GM11168 (cell line): ENCODE measurements at regions not wholly inside any gene's neighbourhood (a gene's known extent, or its start where the extent isn't known, plus 50 kb on each side); places are given as distances from the start of the nearest gene placed in this dataset.

Experiments
- in situ Hi-C: fragments of 300-500 bp; cut with MboI; formaldehyde crosslinking; loops from one replicate; pipeline ENCODE4 v1.12.0; 2022; ENCODE audit warnings: low sequenced_read_pairs; ENCODE audit not compliant: unreplicated experiment

DNA sequence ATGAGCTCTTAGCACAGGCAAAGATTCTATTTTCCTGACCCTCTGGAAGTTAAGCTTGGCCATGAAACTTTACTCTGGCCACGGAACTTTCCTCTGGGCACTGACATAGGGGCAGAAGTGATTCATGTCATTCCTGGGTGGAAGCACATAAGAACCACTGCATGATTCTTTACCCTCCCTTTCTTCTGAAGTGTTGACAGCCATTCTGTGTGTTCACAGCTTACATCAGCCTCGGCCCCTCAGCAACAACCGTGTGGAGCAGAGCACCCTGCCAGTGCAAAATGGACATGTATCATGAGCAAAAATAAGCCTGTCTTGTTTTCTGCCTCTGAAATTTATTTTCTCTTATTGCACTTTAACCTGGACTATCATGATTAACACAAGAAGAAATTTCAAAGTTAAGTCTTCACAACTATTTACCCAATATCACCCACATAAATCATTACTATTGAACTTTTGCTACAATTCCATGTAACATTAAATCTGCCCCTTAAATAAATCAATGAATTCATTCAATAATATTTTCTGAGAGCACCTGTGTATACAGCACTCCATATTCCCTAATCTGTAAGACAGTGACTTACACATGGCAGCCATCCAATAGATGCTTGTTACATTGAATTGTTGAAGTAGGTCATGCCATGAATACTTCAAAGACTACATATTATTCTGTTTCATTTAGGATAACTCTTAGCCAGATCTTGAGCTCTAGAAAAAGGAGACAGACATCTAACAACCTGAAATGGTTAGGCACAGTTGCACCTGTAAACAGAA, 531.9 kb downstream of the IRS1 start:
- in situ Hi-C loops: no loop called here

DNA sequence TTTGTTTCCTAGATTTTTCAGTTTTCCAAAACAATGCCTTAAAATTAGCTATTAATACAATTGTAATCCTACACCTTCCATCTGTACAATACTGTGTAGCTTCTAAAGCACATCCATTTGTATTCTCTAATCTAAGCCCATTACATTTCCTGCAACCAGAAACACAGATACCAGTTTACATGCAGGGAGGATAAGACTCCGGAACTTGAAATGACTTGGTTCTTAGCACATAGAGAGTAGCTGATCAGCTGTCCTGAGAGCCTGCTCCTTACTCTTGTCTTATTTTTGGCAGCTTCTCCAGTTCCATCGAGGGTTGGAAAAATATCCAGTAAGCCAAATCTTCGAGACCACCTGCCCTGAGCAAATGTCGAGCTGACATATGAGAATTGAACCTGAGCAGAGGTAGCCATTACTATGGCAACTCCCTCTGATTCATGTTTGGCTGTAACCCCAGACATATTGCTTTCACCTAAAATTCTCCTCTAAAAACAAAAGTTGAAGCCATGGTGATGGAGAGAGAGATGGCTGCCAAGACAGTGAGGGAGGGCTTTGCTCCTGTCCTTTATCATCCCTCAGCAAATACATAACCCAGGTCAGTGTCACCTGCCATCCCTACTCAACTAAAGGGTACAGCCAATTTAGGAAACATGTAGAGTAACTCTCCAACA, 542.8 kb downstream of the IRS1 start:
- in situ Hi-C loops: no loop called here

GRCh38 chr2:226256237-226256636, 543.4 kb downstream of the IRS1 start:
- in situ Hi-C loops: no loop called here

- in situ Hi-C loops: no loop called here
Observed at GRCh38 chr2:226251661-226252060, 548.0 kb downstream of the IRS1 start.

DNA sequence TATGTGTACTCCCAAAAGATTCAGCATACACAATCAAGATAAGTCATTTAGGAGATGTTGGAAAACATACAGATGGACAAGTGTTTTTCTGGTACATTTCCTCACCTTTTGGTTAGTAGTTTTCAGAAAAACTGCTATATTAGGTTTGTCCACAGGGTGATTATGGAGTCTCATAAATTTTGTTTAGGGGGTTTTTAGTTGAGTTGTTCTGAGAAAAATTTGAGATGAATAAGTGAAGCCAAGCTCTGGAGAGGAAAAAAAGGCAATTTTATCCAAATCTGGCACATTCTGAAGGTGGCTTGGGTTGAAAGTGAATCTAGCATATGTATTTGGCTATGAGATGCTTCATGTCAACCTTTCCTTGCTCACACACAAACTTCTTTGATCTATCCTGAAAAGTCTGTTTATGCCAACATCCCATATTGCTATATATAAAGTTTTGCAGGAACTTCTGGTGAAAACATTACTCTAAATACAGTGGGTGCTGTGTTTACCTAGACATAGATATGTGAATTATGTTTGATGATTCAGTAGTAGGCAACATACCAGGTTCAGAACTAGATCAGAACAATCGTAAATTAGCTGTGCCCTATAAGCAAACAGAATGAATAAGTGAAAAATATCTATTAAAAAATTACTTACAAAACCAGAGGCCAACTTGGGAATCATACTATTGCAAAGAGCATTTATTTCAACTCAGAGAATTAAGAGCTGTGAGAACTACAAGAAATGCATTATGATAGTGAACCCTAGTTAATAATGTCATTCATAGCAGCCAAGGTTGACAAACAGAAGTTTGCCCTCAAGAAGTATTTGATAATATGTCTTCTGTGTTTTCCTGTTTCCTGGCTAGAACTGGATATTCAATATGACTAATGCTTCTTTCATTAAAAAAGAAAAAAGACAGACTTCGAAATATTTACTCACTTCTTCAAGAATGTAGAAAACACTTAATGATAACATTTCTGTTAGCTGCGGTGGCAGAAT, 552.0 kb downstream of the IRS1 start:
- in situ Hi-C loops: loop anchor here (25.0 kb wide), 1 partner anchor 740 kb away; no protein-coding TSS in a partner anchor

DNA sequence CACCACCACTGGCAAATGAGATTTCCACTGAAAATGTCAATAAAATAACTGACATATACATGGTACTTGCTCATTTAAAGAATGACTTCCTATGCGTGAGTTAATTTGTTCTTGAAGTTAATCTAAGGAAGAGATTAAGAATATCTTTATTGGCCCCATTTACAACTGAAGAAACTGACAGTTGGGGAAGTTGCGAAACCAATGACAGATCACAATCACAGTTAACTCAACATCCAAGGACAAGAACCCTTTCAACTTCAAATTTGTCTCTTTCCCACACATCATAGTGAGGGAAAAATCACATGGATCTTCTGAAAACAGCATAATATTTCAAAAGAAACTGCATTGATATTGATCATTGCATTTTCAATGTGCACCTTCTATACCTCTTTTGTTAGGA, 565.4 kb downstream of the IRS1 start:
- in situ Hi-C loops: loop anchor here (25.0 kb wide), 1 partner anchor 753 kb away; no protein-coding TSS in a partner anchor

DNA sequence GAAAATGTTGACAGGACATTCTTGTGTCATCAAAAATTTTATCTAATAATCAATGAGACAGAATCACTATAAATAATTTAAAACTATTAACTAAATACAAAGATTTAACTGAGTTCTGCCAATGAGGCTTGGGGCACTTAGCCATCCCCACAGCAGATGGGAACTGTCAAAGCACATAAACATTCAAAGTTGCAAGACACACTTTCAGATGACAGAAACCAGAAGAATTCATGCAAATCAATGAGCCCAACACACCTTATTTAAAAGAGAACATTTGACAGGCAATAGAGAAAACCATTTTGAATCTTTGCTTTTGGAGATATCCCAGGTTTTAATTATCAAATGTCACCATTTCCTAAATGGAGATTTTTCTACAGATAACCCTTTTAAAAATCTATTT, 566.2 kb downstream of the IRS1 start:
- in situ Hi-C loops: loop anchor here (25.0 kb wide), 1 partner anchor 754 kb away; no protein-coding TSS in a partner anchor

DNA sequence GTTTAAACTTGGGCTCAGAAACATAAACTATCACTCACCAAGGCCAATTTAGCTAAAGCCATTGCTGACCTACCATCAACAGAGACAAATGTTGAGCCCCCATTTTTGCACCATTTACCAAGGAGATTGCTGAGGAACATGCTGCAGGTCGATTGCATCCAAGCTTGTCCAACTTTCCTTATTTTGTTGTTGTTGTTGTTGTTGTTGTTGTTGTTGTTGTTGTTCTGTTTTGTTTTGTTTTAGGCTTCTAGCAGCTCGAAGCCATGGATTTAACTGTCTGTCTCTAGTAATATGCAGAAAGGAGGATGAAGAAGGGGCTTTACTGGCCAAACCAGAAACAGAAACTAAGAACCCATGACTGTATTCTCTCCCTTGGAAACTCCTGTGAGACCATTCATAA, 571.5 kb downstream of the IRS1 start:
- in situ Hi-C loops: loop anchor here (25.0 kb wide), 1 partner anchor 759 kb away; no protein-coding TSS in a partner anchor

DNA sequence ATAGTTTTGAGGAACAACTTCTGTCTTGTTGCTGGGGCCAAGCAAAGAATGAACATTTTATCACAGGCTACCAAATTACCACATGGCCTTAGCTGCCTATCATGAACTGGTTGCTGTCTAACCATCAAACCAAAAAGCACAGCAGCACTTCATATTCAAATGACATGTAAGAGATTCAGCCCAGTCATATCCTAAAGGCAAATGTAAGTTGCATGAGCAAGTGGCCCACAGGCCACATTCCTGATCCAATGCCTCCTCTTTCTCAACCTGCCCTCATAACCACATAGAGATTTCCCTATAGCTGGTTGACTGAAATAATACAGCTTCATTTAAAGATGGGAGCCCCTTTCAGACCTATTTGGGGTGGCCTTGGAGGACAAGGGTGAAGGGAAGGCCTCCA, 572.3 kb downstream of the IRS1 start:
- in situ Hi-C loops: loop anchor here (25.0 kb wide), 1 partner anchor 760 kb away; no protein-coding TSS in a partner anchor

DNA sequence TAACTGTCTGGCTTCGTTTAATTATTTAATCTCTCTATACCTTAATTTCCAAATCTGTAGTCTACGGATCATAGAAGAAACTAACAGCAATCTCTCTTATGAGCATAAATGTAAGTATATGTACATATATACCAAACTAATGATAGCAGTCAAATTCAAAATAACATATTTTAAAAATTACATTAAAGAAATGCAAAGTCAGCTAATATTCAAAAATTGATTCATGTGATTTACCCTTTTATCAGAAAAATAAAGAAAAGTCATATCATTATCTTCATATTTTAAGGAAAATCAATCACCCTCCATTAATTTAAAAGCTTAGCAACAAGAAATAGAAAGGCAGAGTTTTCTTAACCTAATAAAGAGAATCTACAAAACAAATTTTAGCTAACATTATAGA, 575.9 kb downstream of the IRS1 start:
- in situ Hi-C loops: loop anchor here (25.0 kb wide), 1 partner anchor 589 kb away; no protein-coding TSS in a partner anchor

GRCh38 chr2:226220511-226220910, 579.1 kb downstream of the IRS1 start:
- in situ Hi-C loops: loop anchor here (25.0 kb wide), 1 partner anchor 592 kb away; no protein-coding TSS in a partner anchor

DNA sequence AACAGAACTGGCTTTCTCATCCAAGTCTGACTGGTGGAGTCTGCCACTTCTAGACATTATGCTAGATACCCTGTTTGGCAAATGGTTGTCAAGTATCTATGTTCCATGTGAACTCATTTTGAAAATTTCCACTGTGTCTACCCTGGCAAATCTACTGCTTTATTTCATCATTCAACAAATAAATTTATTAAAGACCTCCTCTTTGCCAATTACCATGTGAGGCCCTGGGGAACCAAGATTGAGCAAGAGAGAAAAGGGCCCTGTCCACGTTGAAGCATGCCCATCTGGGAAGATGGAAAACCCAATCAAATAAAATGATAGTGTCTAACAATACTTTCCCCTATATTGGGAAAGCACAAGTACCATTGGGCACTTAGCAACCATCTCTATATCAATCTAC, 582.4 kb downstream of the IRS1 start:
- in situ Hi-C loops: loop anchor here (25.0 kb wide), 1 partner anchor 595 kb away; no protein-coding TSS in a partner anchor

DNA sequence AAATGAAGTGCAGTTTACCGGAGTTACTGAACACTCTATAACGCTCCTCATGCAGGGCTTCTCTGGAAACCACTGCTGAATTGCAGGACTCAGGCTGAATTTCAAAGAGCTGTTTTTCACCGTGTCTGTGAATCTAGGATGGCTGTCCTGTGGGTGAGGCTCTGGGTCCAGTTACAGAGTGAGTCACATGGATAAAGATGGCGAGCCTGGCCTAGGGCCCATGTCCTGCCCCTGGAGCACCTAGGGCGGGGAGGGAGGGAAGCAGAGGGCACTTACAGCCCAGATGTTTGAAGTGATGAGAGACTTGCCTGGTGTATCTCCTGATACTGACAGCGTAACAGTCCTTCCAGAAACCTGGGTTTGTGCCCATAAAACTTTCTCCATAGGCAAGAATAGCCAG, 583.0 kb downstream of the IRS1 start:
- in situ Hi-C loops: loop anchor here (25.0 kb wide), 1 partner anchor 596 kb away; no protein-coding TSS in a partner anchor

DNA sequence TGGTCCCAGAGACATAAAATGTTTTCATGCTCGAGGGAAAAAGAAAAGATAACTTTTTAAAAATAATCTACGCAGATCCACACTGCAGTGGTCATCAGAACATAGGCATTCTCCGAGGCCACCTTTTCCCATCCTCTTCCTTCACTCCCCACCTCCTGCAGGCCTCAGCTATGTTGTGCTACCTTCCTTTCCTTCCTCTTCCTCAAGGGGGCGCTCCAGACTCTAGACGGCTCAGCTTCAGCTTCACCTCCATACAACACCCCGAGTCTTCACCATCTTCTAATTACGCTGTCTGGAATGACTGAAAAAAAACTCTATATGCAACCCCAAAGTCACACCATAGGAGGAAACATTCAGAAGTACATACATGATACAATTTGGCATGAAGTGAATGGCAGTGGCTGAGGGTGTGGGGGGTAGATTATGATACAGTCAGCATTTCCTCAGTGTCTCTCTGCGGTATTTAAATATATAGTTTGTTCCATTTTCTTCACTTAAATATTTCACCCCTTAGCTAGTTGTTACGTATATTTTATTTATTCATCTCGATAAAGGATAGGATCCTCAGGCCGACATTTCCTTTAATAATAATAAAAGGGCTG, 583.6 kb downstream of the IRS1 start:
- in situ Hi-C loops: loop anchor here (25.0 kb wide), 1 partner anchor 596 kb away; no protein-coding TSS in a partner anchor

DNA sequence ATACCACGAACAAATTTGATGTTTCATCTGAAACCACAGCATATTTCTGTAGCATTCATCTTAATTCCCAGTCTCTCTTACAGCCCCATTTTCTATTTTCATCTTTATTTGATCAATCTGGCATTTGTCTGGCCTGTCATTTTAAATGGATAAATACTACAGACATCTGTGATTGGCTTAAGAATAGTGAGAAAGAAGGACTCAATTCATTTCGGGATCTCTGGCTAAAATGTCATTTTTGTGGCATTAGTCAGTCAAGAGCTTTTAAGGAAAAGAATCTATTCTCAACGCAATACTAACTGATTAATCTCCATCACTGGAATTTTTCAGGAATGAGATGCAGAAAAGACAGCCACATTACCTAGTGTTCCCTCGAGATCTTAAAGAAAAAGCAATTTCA, 585.9 kb downstream of the IRS1 start:
- in situ Hi-C loops: loop anchor here (25.0 kb wide), 1 partner anchor 599 kb away; no protein-coding TSS in a partner anchor

GRCh38 chr2:226211439-226211838, 588.2 kb downstream of the IRS1 start:
- in situ Hi-C loops: loop anchor here (25.0 kb wide), 1 partner anchor 601 kb away; no protein-coding TSS in a partner anchor

DNA sequence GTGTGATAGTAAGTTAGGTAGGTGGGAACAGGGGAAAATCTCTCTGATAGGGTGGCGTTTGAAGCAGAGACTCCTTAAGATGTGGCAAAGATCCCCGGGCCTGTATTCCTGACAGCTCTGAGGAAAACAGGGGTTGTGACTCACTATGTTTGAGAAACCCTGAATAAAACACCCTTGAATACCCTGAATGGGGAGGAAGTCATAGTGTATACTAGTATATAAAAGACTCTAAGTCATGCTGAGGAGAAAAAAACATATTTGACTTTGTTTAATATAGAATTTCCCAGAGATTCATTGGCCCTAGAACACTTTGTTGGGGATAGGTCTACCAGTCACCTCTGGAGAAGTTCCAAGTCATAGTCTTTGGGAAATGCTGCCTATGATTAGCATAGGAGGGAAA, 590.9 kb downstream of the IRS1 start:
- in situ Hi-C loops: loop anchor here (25.0 kb wide), 1 partner anchor 604 kb away; no protein-coding TSS in a partner anchor

DNA sequence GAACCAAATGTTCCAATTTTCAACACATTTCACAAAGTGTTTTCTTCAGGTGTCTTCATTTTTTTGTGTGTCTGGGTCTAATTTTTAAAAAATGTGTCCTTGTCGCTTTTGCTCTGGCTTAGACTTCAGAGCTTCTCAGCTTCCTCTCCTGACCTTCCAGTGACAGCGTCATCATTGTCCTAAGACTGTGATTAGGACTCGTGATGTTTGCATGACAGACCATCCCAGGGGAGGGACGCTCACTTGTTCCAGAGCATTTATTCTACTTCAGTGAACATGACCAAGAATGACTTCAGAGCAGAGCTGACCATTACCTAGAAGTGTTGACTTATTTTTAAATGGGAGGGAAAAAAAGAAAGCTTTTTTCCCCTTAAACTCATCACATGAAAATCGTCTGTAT, 591.9 kb downstream of the IRS1 start:
- in situ Hi-C loops: loop anchor here (25.0 kb wide), 1 partner anchor 605 kb away; no protein-coding TSS in a partner anchor

- in situ Hi-C loops: no loop called here
Observed at GRCh38 chr2:226199555-226199954, 600.1 kb downstream of the IRS1 start.
